Effector memory CD4-positive, alpha-beta T cell (primary cell): ENCODE measurements at regions not wholly inside any gene's neighbourhood (a gene's known extent, or its start where the extent isn't known, plus 50 kb on each side); places are given as distances from the start of the nearest gene placed in this dataset.
"Not testable (repeated sequence)": the region's sequence is repeated elsewhere in the genome, so short reads cannot be mapped to it uniquely, and the experiment has no call there.

Experiments
- DNase-seq, 3 donors: peaks; one replicate each; pipeline ENCODE4 v3.0.0-alpha.2; 2020
- H3K27ac ChIP-seq: 2 replicates; pipeline ENCODE4 v1.7.0; 2013; ENCODE audit warnings: mild to moderate bottlenecking, low read length, moderate library complexity; ENCODE audit not compliant: insufficient read depth, poor library complexity, severe bottlenecking
- H3K27me3 ChIP-seq: replicated peaks from 2 replicates; pipeline ENCODE4 v1.7.0; 2013; ENCODE audit warnings: mild to moderate bottlenecking, low read length; ENCODE audit not compliant: insufficient read depth, control insufficient read depth, poor library complexity, severe bottlenecking
- H3K36me3 ChIP-seq: 2 replicates; pipeline ENCODE4 v1.7.0; 2013; ENCODE audit warnings: mild to moderate bottlenecking, low read length, moderate library complexity; ENCODE audit not compliant: control insufficient read depth, insufficient read depth
- H3K4me1 ChIP-seq: 2 replicates; pipeline ENCODE4 v1.7.0; 2013; ENCODE audit warnings: low read length, mild to moderate bottlenecking; ENCODE audit not compliant: control insufficient read depth, insufficient read depth, poor library complexity, severe bottlenecking
- H3K4me3 ChIP-seq: 2 replicates; pipeline ENCODE4 v1.7.0; 2013; ENCODE audit warnings: low read length, low read depth, mild to moderate bottlenecking; ENCODE audit not compliant: insufficient read depth, poor library complexity, severe bottlenecking
- H3K9me3 ChIP-seq: 2 replicates; pipeline ENCODE4 v1.7.0; 2013; ENCODE audit warnings: mild to moderate bottlenecking, low read length, moderate library complexity; ENCODE audit not compliant: control insufficient read depth

DNA sequence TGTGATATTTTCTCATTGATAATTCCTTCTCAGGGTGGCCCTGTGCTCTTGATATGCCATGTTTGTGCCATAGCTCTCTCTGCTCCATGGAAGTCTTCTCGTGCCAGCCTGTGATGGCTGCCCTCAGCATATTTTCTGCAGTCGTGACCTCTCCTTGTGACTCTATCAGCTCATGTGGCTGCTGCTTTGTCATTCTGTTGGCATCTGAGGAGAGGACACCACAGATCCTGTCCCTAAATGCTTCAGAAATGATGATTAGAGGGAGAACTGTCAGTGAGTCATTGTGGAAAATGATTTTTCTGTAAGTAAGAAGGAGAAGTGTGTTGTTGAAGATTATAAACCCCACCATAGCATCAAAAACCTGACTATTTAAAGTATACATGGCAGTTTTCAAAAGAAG is 286.0 kb downstream of the ADGRL2 start:
- H3K36me3 ChIP-seq: no peaks in the 10 kb centered on the region
- H3K9me3 ChIP-seq: no peaks in the 10 kb centered on the region
- no peak overlapping the region for H3K27ac ChIP-seq
- H3K27me3 ChIP-seq: no peaks in the 10 kb centered on the region
- no peaks in the 10 kb centered on the region for H3K4me1 ChIP-seq
- H3K4me3 ChIP-seq: no peak overlapping the region
- no peak for DNase-seq

DNA sequence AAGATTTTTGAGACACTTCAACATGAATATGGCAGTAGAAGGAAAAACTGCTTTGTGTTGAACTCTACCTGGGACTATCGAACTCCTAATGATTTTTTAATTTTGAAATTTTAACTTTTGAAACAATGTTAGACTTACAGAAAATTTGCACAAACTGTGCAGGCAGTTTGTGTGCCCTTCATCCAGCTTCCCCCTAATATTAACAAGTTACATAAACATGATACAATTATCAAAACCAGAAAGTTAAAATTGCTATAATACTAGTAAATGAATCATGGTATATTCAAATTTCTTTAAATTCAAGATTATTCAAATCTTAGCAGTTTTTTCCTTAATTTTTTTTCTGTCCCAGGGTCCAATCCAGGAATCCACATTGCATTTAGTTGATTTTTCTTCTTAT is 278.9 kb downstream of the ADGRL2 start:
- no peaks in the 10 kb centered on the region for H3K4me1 ChIP-seq
- H3K4me3 ChIP-seq: no peak overlapping the region
- H3K27ac ChIP-seq: no peak overlapping the region
- no peaks in the 10 kb centered on the region for H3K9me3 ChIP-seq
- H3K27me3 ChIP-seq: no peaks in the 10 kb centered on the region
- no peak for DNase-seq
- no peaks in the 10 kb centered on the region for H3K36me3 ChIP-seq

GRCh38 chr1:82073659-82074058 is 272.9 kb downstream of the ADGRL2 start:
- no peaks in the 10 kb centered on the region for H3K27me3 ChIP-seq
- no peak overlapping the region for H3K27ac ChIP-seq
- no peak overlapping the region for H3K4me3 ChIP-seq
- no peaks in the 10 kb centered on the region for H3K9me3 ChIP-seq
- DNase-seq: no peak
- H3K4me1 ChIP-seq: no peaks in the 10 kb centered on the region
- H3K36me3 ChIP-seq: no peaks in the 10 kb centered on the region

DNA sequence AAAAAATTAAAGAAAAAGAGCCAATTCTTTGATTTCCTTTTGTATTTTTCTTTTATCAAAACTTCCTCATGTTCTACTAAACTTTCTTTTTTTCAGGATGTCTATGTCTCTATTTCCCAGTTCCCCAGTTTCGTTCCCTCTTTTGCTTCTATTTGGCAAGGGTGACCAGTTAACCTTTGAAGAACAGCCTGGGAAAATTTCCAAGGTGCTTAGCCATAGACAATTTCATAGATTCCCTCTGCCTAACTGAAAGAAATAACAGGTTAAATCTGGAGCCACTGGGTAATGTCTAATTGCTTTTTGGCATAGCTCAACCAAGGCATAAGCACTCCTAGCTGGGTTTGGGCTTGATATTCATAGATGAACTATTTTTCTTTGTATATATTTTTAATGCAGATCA is 272.3 kb downstream of the ADGRL2 start:
- Histone ChIP-seq H3K27ac (no peak overlapping the region), H3K9me3 (no peaks in the 10 kb centered on the region), H3K36me3 (no peaks in the 10 kb centered on the region), H3K4me1 (no peaks in the 10 kb centered on the region), H3K27me3 (no peaks in the 10 kb centered on the region), H3K4me3 (no peak overlapping the region)
- no peak for DNase-seq

GRCh38 chr1:82065916-82066315 is 265.2 kb downstream of the ADGRL2 start:
- H3K9me3 ChIP-seq: no peaks in the 10 kb centered on the region
- H3K4me3 ChIP-seq: no peak overlapping the region
- DNase-seq: no peak
- H3K27ac ChIP-seq: no peak overlapping the region
- no peaks in the 10 kb centered on the region for H3K27me3 ChIP-seq
- no peaks in the 10 kb centered on the region for H3K36me3 ChIP-seq
- no peaks in the 10 kb centered on the region for H3K4me1 ChIP-seq

- H3K4me1 ChIP-seq: no peaks in the 10 kb centered on the region
- H3K27me3 ChIP-seq: no peaks in the 10 kb centered on the region
- H3K9me3 ChIP-seq: no peaks in the 10 kb centered on the region
- no peaks in the 10 kb centered on the region for H3K36me3 ChIP-seq
- H3K27ac ChIP-seq: no peak overlapping the region
- H3K4me3 ChIP-seq: no peak overlapping the region
- DNase-seq: no peak
Measured at GRCh38 chr1:82064691-82065090, 264.0 kb downstream of the ADGRL2 start.

- Histone ChIP-seq H3K36me3 (no peaks in the 10 kb centered on the region), H3K27me3 (no peaks in the 10 kb centered on the region), H3K9me3 (no peaks in the 10 kb centered on the region), H3K4me3 (no peak overlapping the region), H3K27ac (no peak overlapping the region), H3K4me1 (no peaks in the 10 kb centered on the region)
- DNase-seq: no peak
Measured at GRCh38 chr1:82062206-82062605, 261.5 kb downstream of the ADGRL2 start.

- DNase-seq: no peak
- no peak overlapping the region for H3K4me3 ChIP-seq
- H3K4me1 ChIP-seq: no peaks in the 10 kb centered on the region
- H3K27ac ChIP-seq: no peak overlapping the region
- no peaks in the 10 kb centered on the region for H3K9me3 ChIP-seq
- H3K36me3 ChIP-seq: no peaks in the 10 kb centered on the region
- no peaks in the 10 kb centered on the region for H3K27me3 ChIP-seq
Measured at GRCh38 chr1:82059959-82060358, 259.2 kb downstream of the ADGRL2 start.

GRCh38 chr1:82057011-82057410 is 256.3 kb downstream of the ADGRL2 start:
- no peaks in the 10 kb centered on the region for H3K36me3 ChIP-seq
- no peak overlapping the region for H3K27ac ChIP-seq
- no peaks in the 10 kb centered on the region for H3K27me3 ChIP-seq
- no peak for DNase-seq
- no peaks in the 10 kb centered on the region for H3K4me1 ChIP-seq
- no peak overlapping the region for H3K4me3 ChIP-seq
- H3K9me3 ChIP-seq: no peaks in the 10 kb centered on the region

- not testable (repeated sequence) for H3K4me1 ChIP-seq, H3K4me3 ChIP-seq, H3K27ac ChIP-seq, DNase-seq, H3K27me3 ChIP-seq, H3K9me3 ChIP-seq, H3K36me3 ChIP-seq
Measured at GRCh38 chr1:82055375-82055774, 254.6 kb downstream of the ADGRL2 start.

DNA sequence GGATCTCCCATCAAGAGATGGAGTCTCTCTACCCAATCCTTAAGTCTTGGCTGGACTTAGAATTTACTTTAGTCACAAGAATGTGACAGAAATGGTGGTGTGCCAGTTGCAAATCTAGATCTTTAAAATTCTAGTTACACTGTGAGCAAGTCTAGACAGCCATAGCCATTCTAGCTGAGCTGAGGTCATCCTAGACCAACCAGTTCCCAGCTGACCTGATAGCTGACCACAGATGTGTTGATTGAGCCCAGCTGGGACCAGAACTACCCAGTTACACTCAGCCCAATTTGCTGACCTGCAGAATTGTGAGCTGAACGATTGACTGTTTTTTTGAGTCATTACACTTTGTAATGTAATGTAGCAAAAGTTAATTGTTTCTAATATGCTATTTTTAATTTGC is 251.8 kb downstream of the ADGRL2 start:
- Histone ChIP-seq H3K4me1 (no peaks in the 10 kb centered on the region), H3K9me3 (no peaks in the 10 kb centered on the region), H3K27me3 (no peaks in the 10 kb centered on the region), H3K4me3 (no peak overlapping the region), H3K27ac (no peak overlapping the region), H3K36me3 (no peaks in the 10 kb centered on the region)
- no peak for DNase-seq
